HepG2 (cell line): ENCODE measurements at regions not wholly inside any gene's neighbourhood (a gene's known extent, or its start where the extent isn't known, plus 50 kb on each side); places are given as distances from the start of the nearest gene placed in this dataset.

ENCODE experiments used
- ARID2 ChIP-seq: sonication (generic); formaldehyde crosslinking; IDR thresholded peaks from 2 replicates; pipeline ENCODE4 v1.8.1; 2022; ENCODE audit warnings: mild to moderate bottlenecking, missing genetic modification reagents, borderline replicate concordance
- CHD4 ChIP-seq: fragments of 200-600 bp; sonication (generic); IDR thresholded peaks from 2 replicates; pipeline ENCODE4 v1.7.0; 2017; ENCODE audit warnings: mild to moderate bottlenecking, low read length, borderline replicate concordance
- GATAD2A ChIP-seq: IDR thresholded peaks from 2 replicates; pipeline ENCODE4 v1.6.1; 2016
- HDAC1 ChIP-seq: sonication (generic); formaldehyde crosslinking; IDR thresholded peaks from 2 replicates; pipeline ENCODE4 v1.5.1; 2020; ENCODE audit warnings: mild to moderate bottlenecking, missing genetic modification reagents
- HDAC2 ChIP-seq: sonication (generic); formaldehyde crosslinking; IDR thresholded peaks from 2 replicates; pipeline ENCODE4 v1.4.0; 2020; ENCODE audit warnings: missing genetic modification reagents
- HNRNPUL1 ChIP-seq: fragments of 200-400 bp; formaldehyde crosslinking; IDR thresholded peaks from 2 replicates; pipeline ENCODE4 v1.6.1; 2017; ENCODE audit warnings: low read depth, mild to moderate bottlenecking, low read length, moderate library complexity
- KIAA2018 ChIP-seq: sonication (generic); formaldehyde crosslinking; IDR thresholded peaks from 2 replicates; pipeline ENCODE4 v1.5.0; 2020; ENCODE audit warnings: mild to moderate bottlenecking, missing genetic modification reagents, borderline replicate concordance
- MATR3 ChIP-seq: sonication (generic); formaldehyde crosslinking; IDR thresholded peaks from 2 replicates; pipeline ENCODE4 v1.4.0; 2020; ENCODE audit warnings: missing genetic modification reagents
- MXI1 ChIP-seq: IDR thresholded peaks from 3 replicates; pipeline ENCODE4 v1.6.1; 2012; ENCODE audit warnings: low read depth, low read length, inconsistent platforms, borderline replicate concordance
- RBAK ChIP-seq: sonication (generic); formaldehyde crosslinking; IDR thresholded peaks from 2 replicates; pipeline ENCODE4 v1.5.1; 2020; ENCODE audit warnings: mild to moderate bottlenecking, missing genetic modification reagents
- TCF12 ChIP-seq, 2 experiments: fragments of 450-650 bp in 1 of 2; sonication (generic) in 1 of 2; formaldehyde crosslinking in 1 of 2; IDR thresholded peaks; 2 replicates each; pipeline versions ENCODE4 v1.6.1 to v1.8.0; 2017 to 2022; ENCODE audit warnings: antibody characterized with exemption in 1 of 2, mild to moderate bottlenecking in 1 of 2, missing genetic modification reagents in 1 of 2, moderate library complexity in 1 of 2
- TCF7 ChIP-seq: sonication (generic); IDR thresholded peaks from 2 replicates; pipeline ENCODE4 v1.6.1; 2016; ENCODE audit warnings: antibody characterized with exemption, low read depth
- XBP1 ChIP-seq: sonication (generic); formaldehyde crosslinking; IDR thresholded peaks from 2 replicates; pipeline ENCODE4 v1.5.0; 2020; ENCODE audit warnings: missing genetic modification reagents
- ZEB1 ChIP-seq: IDR thresholded peaks from 2 replicates; pipeline ENCODE4 v1.6.1; 2012; ENCODE audit warnings: mild to moderate bottlenecking, low read depth, inconsistent platforms; ENCODE audit not compliant: insufficient replicate concordance
- ZNF101 ChIP-seq: sonication (generic); formaldehyde crosslinking; IDR thresholded peaks from 2 replicates; pipeline ENCODE4 v1.4.0; 2020; ENCODE audit warnings: mild to moderate bottlenecking, low read depth, missing genetic modification reagents, borderline replicate concordance
- ZNF224 ChIP-seq: sonication (generic); formaldehyde crosslinking; IDR thresholded peaks from 2 replicates; pipeline ENCODE4 v1.5.0; 2020; ENCODE audit warnings: mild to moderate bottlenecking, missing genetic modification reagents
- ZNF292 ChIP-seq: sonication (generic); formaldehyde crosslinking; IDR thresholded peaks from 2 replicates; pipeline ENCODE4 v1.8.1; 2022; ENCODE audit warnings: mild to moderate bottlenecking, low read depth, missing genetic modification reagents, borderline replicate concordance
- ZNF367 ChIP-seq: sonication (generic); formaldehyde crosslinking; IDR thresholded peaks from 2 replicates; pipeline ENCODE4 v1.4.0; 2020; ENCODE audit warnings: missing genetic modification reagents, borderline replicate concordance
- ZNF598 ChIP-seq: sonication (generic); formaldehyde crosslinking; IDR thresholded peaks from 2 replicates; pipeline ENCODE4 v1.5.1; 2020; ENCODE audit warnings: mild to moderate bottlenecking, missing genetic modification reagents, borderline replicate concordance
- TF ChIP-seq, protein P1 (sequence below): sonication (generic); formaldehyde crosslinking; IDR thresholded peaks from 2 replicates; pipeline ENCODE4 v1.4.0; 2020; ENCODE audit warnings: missing genetic modification reagents
- TF ChIP-seq, protein P2 (sequence below): IDR thresholded peaks from 2 replicates; pipeline ENCODE4 v1.6.1; 2016; ENCODE audit warnings: missing genetic modification reagents, missing compliant biosample characterization

GRCh38 chrX:20382518-20383297 lies 116.0 kb upstream of the RPS6KA3 start (continued):
- TF ChIP-seq HDAC1 (CRISPR knock-in tag) (0 out of 2 replicates have a peak, but pooled peaks have one; percentile 24), HNRNPUL1 (no peak), ZNF598 (no peak), MATR3 (CRISPR knock-in tag) (no peak), ZNF292 (CRISPR knock-in tag) (peak; percentile 59; the same call in 1 of the 2 replicates), TCF12 (IDR thresholded peaks at IDR 0.05) (no peak), TCF12 (CRISPR knock-in tag; IDR thresholded peaks at IDR 0.05) (no peak), ARID2 (CRISPR knock-in tag) (no peak), XBP1 (no peak), GATAD2A (CRISPR knock-in tag) (peak; percentile 62), KIAA2018 (CRISPR knock-in tag) (no peak), HDAC2 (CRISPR knock-in tag) (no peak), RBAK (CRISPR knock-in tag) (peak; percentile 95), ZNF224 (CRISPR knock-in tag) (no peak), MXI1 (no peak), ZNF101 (no peak), TCF7 (0 out of 2 replicates have a peak, but pooled peaks have one; percentile 13), CHD4 (no peak; the same call in 1 of the 2 replicates), ZNF367 (CRISPR knock-in tag) (no peak), ZEB1 (no peak)
- TF ChIP-seq, protein P1, sequence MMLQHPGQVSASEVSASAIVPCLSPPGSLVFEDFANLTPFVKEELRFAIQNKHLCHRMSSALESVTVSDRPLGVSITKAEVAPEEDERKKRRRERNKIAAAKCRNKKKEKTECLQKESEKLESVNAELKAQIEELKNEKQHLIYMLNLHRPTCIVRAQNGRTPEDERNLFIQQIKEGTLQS: 0 out of 2 replicates have a peak, but pooled peaks have one; percentile 23
- TF ChIP-seq, protein P2, sequence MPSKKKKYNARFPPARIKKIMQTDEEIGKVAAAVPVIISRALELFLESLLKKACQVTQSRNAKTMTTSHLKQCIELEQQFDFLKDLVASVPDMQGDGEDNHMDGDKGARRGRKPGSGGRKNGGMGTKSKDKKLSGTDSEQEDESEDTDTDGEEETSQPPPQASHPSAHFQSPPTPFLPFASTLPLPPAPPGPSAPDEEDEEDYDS (CRISPR knock-in tag): peak; percentile 48; the same call in 1 of the 2 replicates
